Umbilical cord (tissue), 1 donor: ENCODE measurements at regions not wholly inside any gene's neighbourhood (a gene's known extent, or its start where the extent isn't known, plus 50 kb on each side); places are given as distances from the start of the nearest gene placed in this dataset.
"Not testable (repeated sequence)": the region's sequence is repeated elsewhere in the genome, so short reads cannot be mapped to it uniquely, and the experiment has no call there.

Source experiments
- DNase-seq: peaks from one replicate; pipeline ENCODE4 v3.0.0-alpha.2; 2015; ENCODE audit warnings: low spot score

GRCh38 chr2:13201924-13202323, 485.2 kb downstream of the TRIB2 start:
- no peak for DNase-seq

GRCh38 chr2:13212115-13212514, 495.4 kb downstream of the TRIB2 start:
- no peak for DNase-seq

- DNase-seq, result no peak
These were observed 501.5 kb downstream of the TRIB2 start for GRCh38 chr2:13218205-13218604.

- no peak for DNase-seq
These were observed 510.8 kb downstream of the TRIB2 start for GRCh38 chr2:13227578-13227977.

GRCh38 chr2:13230221-13230620, 513.5 kb downstream of the TRIB2 start:
- DNase-seq, result peak; percentile 7

GRCh38 chr2:13240061-13240460, 523.3 kb downstream of the TRIB2 start:
- no peak for DNase-seq

GRCh38 chr2:13240789-13241487, 524.2 kb downstream of the TRIB2 start:
- DNase-seq, result no peak

GRCh38 chr2:13252615-13253014, 535.9 kb downstream of the TRIB2 start:
- DNase-seq, result peak; percentile 26

- no peak for DNase-seq
These were observed 538.7 kb downstream of the TRIB2 start for GRCh38 chr2:13255485-13255884.

- DNase-seq, result no peak
These were observed 543.7 kb downstream of the TRIB2 start for GRCh38 chr2:13260402-13260801.

- DNase-seq, result no peak
These were observed 549.4 kb downstream of the TRIB2 start for GRCh38 chr2:13266166-13266565.

GRCh38 chr2:13284688-13285087, 568.0 kb downstream of the TRIB2 start:
- DNase-seq, result no peak

GRCh38 chr2:13289310-13289709, 572.6 kb downstream of the TRIB2 start:
- DNase-seq, result no peak

GRCh38 chr2:13308478-13308805, 591.7 kb downstream of the TRIB2 start:
- not testable (repeated sequence) for DNase-seq

- DNase-seq, result no peak
These were observed 592.3 kb downstream of the TRIB2 start for GRCh38 chr2:13308989-13309388.

GRCh38 chr2:13332060-13332459, 615.3 kb downstream of the TRIB2 start:
- DNase-seq, result no peak

- DNase-seq, result not testable (repeated sequence)
These were observed 617.3 kb downstream of the TRIB2 start for GRCh38 chr2:13334071-13334470.

- no peak for DNase-seq
These were observed 617.8 kb downstream of the TRIB2 start for GRCh38 chr2:13334545-13334944.

- no peak for DNase-seq
These were observed 619.3 kb downstream of the TRIB2 start for GRCh38 chr2:13335862-13336535.

GRCh38 chr2:13351068-13351467, 634.3 kb downstream of the TRIB2 start:
- DNase-seq, result no peak

- DNase-seq, result no peak
These were observed 636.3 kb downstream of the TRIB2 start for GRCh38 chr2:13353083-13353482.

- no peak for DNase-seq
These were observed 637.3 kb downstream of the TRIB2 start for GRCh38 chr2:13354031-13354430.

GRCh38 chr2:13381928-13382327, 665.2 kb downstream of the TRIB2 start:
- not testable (repeated sequence) for DNase-seq

GRCh38 chr2:13389172-13389571, 672.4 kb downstream of the TRIB2 start:
- DNase-seq, result not testable (repeated sequence)
